ENCODE measurements at regions not wholly inside any gene's neighbourhood (a gene's known extent, or its start where the extent isn't known, plus 50 kb on each side); places are given as distances from the start of the nearest gene placed in this dataset.

- DNase-seq (ENCODE audit: low read depth) = no peak
Measured at GRCh38 chr11:70501051-70501901, 102.9 kb downstream of the CTTN start.

- DNase-seq (ENCODE audit: low read depth) = no peak
Measured at GRCh38 chr11:70501933-70502540, 103.7 kb downstream of the CTTN start.

- no peak for DNase-seq (ENCODE audit: low read depth)
Measured at GRCh38 chr11:70502677-70503467, 104.5 kb downstream of the CTTN start.

GRCh38 chr11:70503468-70504221, 105.3 kb downstream of the CTTN start:
- no peak for DNase-seq (ENCODE audit: low read depth)

DNA sequence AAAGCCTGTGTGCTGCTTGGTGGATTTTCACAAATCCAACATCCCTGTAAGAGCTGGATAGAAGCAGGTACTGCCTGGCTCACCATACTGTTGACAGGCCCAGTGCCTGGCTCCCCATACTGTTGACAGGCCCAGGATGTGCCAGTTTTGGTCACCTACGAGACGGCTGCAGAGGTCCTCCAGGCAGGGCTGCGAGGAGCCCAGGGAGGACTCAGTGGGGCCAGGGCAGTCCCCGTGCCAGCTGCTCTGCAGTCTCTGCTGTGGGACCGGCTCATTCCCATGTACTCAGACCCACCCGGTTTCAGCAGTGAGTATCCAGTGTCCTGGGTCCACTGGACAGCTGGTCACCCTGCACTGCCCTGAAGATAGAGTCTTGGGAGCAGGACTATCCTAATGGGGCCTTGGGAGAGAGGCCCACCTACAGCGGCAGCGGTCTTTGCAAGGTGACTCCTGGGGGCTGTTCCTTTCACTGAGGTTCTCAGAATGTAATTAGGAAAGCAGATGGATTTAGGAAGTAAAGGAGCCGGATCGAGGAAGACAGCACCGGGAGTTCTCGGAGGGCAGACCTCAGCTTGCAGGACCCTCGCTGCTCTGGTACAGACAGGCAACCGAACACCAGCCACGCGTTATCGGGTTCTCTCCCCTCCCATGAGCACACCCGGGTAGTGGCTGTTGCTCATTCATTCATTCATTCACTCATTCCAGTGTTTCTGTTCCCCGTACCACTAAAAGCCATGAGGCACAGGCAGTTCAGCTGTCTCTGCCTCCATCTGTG, 106.1 kb downstream of the CTTN start:
- DNase-seq (ENCODE audit: low read depth) = no peak

DNA sequence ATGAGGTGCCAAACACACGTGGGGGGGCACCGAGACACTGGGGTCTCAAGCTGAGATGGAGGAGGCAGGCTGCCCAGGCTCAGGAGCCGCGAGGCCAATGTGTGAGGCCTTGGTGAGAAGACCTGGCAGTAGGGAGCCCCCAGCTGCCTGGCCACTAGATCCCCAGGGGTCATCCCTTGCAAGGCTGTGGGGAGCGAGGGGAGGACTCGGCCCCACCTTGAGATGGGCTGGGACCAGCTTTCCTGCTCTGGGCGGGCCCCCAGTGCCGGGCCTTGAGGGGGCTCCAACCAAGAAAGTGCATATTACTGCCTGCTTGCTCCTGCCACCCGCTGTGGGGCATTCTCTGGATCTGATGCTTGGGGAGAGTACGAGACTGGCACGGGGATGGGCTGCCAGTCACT, 107.0 kb downstream of the CTTN start:
- no peak for DNase-seq (ENCODE audit: low read depth)

DNA sequence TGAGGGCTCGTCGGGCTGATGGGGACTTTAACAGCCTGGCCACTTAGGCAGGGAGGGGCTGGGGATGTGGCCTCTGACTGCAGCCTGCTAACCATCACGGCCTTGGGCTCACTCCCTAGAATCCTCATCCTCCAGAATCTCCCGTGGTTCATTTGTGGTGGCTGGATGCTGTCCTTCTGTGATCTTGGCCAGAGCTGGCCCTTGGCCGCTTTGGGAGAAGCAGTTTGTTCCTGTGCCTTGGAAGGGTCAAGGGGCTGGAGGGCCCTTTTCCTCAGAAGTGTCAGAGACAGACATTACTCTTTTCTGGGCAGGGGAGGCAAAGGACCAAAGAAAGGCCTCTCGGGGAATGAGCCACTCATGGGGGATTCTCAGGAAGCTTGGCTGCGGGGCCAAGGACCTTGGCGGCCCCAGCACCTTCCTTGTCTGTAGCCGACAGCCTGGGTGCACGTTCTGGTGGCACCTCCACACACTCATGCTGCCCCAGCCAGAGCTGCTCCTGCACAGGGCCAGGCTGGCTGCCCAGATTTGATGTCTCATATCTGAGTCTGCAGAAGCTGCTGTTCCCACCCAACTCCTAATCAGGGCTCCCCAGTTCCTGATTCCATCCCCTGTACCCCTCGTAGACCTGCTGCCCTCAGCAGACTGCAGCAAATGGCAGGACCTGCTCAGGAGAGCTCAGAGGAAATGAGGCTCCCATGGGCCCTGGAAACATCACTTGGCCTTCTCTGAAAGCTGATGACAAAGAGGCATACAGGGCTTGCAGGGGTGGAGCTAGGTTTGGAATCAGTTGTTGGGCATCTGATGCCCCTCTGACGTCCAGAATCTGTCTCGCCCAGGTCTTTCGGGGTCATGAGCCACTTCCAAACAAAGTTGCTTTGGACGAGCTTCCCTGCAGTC, 107.7 kb downstream of the CTTN start:
- no peak for DNase-seq (ENCODE audit: low read depth)

- no peak for DNase-seq (ENCODE audit: low read depth)
Measured at GRCh38 chr11:70506658-70506970, 108.3 kb downstream of the CTTN start.

DNA sequence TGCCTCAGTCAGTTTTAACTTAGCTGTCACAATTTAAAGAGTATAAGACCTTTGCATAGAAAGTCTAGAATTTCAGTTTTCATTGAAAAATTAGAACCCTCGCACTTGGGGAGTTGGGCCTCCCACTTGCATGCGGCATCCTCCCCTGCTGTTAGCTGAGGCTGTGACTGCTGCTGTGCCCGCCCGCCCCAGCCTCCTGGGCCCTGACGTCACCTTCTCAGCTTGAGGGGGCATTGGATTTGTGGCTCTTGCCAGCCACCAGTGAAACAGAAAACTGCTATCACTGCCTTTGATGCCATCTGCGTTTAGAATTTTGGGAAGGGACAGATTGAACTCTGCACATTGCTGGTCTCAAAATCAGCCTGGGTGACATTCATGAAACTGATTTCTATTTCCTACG, 108.7 kb downstream of the CTTN start:
- DNase-seq (ENCODE audit: low read depth) = no peak

DNA sequence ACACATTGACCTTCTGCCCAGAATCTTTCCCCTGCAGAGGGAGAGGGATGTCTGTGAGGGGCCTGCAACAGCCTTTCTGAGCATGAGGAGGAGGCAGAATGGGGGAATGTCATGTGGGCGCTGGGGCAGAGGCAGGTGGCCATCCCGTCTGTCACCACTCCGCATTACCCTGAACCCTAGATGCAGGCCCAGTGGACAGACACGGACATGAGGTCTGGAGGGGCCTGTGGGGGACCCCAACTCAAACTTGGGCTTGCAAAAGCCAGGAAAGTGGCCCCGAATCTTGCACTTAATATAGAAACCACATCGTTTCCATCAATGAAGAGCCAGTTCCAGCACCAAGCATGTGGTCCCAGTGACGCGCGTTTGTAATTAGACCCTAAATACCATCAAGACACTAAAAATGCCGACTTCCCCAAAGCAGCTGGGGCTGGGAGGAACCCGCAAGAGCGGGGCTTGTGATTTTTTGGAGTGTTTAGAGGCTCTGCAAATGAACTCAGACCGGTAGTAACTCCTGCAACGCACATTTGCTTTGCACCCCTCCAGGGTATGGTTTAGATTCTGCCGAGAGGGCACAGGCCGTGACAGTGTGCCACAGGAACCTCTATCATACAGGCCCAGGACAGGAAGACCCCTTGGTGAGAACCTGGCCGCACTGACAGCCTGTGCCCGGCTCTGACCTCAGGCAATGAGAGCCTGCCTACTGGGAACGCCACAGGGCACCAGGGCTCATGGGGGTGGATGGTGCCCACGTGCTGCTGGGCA, 109.3 kb downstream of the CTTN start:
- no peak for DNase-seq (ENCODE audit: low read depth)

DNA sequence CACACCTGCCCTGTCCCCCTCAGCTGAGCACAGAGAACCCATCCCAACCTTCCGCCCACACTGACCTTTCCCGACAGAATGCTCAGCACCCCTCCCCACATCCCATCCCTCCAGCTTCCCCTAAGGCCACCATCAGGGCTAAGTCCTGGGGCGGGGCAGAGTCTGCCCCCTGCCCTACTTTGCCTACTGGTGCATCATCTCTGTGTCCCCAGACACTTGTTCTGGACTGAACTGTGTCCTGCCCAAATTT, 109.8 kb downstream of the CTTN start:
- no peak for DNase-seq (ENCODE audit: low read depth)

- DNase-seq (ENCODE audit: low read depth) = no peak
Measured at GRCh38 chr11:70509476-70509875, 111.1 kb downstream of the CTTN start.

- DNase-seq (ENCODE audit: low read depth) = no peak
Measured at GRCh38 chr11:70510106-70510505, 111.8 kb downstream of the CTTN start.

DNA sequence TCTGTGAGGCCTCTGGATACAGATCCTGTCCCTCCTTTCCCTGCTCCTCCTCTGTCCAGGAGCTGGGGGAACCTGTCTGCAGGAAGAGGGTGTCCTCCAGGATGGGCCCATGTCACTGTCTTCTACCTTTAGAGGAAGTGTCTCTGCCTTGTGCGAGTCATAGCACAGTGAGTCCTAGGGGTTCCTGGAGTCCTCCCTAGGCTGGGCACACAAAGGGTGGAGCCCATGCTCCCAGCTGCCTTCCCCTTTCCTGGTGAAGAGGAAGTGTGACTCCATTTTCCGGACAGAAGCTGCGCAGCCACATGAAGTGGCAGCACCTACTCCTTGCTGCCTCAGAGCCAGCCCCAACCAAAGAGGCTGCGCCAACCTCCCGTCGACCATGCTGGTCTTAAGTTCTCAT, 112.2 kb downstream of the CTTN start:
- no peak for DNase-seq (ENCODE audit: low read depth)

- no peak for DNase-seq (ENCODE audit: low read depth)
Measured at GRCh38 chr11:70511345-70511744, 113.0 kb downstream of the CTTN start.

GRCh38 chr11:70512716-70513115, 114.4 kb downstream of the CTTN start:
- DNase-seq (ENCODE audit: low read depth) = no peak

- DNase-seq (ENCODE audit: low read depth) = no peak
Measured at GRCh38 chr11:70517203-70517602, 118.9 kb downstream of the CTTN start.

DNA sequence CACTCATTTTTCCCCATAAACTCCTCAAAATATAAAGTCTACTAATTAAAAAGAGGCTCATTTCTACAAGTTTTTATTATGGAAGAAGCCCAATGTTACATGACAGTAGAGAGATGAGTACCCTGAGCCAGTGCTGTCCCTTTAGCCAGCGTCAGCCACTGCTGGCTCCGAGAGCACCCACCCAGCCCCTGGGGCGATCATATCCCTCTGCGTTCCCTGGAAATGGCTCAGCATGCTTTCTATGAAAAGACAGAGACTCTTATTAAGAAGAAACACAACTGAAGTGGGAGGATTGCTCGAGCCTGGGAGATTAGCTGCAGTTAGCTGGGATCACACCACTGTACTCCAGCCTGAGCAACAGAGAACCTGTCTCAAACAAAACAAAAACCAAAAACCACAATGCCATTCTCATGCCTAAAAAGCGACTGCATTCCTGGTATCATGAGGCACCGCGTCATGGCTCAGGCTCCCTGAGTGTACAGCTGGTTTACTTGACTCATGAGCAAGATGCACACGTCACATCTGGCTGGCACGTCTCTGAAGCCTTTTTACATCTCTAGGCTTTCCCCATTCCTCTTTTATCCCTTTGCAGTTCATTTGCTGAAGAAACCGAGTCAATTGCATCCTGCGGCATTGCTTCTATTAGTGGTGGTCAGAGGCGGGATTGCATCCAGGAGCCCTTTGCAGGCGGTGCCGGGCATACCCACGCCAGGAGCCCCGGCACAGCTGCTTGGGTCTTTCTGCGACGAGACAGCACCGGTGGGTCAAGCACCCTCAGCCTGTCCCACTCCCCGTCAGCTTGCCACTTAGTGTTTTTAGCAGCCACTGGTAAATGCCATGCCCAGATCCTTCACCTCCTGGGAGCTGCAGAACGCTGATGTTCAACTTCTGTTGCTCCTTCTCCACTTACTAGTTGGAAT, 119.9 kb downstream of the CTTN start:
- no peak for DNase-seq (ENCODE audit: low read depth)

DNA sequence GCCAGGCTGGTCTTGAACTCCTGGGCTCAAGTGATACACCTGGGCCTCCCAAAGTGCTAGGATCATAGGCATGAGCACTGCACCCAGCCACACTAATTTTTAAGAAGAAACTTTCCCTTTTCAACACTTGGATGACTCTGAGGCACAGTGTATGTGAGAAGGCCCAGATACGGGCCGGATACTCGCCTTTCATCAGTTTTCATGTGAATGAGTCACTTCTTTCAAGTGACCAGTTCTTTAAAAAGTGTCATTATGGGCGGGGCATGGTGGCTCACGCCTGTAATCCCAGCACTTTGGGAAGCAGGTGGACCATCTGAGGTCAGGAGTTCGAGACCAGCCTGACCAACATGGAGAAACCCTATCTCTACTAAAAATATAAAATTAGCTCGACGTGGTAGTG, 120.8 kb downstream of the CTTN start:
- DNase-seq (ENCODE audit: low read depth) = no peak
